GM10266 (cell line): ENCODE measurements at regions not wholly inside any gene's neighbourhood (a gene's known extent, or its start where the extent isn't known, plus 50 kb on each side); places are given as distances from the start of the nearest gene placed in this dataset.

Experiments
- DNase-seq: peaks from one replicate; pipeline ENCODE4 v3.0.0; 2012; ENCODE audit errors: extremely low spot score
- TF ChIP-seq, protein P1 (sequence below): IDR thresholded peaks from 2 replicates; pipeline ENCODE4 v1.5.1; 2012; ENCODE audit warnings: mild to moderate bottlenecking, low read depth; ENCODE audit not compliant: control insufficient read depth, insufficient read depth; ENCODE audit errors: missing control alignments

DNA sequence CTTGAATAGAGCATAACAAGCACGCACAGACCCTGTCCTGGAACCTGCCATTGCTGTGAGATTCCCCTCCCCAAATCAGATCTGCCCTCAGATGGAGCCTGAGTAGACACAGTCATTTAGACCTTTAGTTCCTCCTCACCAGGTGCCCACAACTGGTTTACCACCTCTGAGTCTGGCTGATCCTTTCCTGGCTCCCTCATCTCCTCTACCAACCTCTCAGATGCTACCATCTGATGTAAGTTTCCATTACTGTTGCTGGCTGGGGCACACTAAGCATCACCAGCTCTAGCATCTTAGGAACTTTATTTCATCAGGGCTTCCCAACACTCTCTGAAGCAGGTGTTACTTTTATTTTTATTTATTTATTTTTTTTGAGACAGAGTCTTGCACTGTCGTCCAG lies 288.3 kb downstream of the TLE3 start:
- DNase-seq: no peak
- TF ChIP-seq, protein P1, sequence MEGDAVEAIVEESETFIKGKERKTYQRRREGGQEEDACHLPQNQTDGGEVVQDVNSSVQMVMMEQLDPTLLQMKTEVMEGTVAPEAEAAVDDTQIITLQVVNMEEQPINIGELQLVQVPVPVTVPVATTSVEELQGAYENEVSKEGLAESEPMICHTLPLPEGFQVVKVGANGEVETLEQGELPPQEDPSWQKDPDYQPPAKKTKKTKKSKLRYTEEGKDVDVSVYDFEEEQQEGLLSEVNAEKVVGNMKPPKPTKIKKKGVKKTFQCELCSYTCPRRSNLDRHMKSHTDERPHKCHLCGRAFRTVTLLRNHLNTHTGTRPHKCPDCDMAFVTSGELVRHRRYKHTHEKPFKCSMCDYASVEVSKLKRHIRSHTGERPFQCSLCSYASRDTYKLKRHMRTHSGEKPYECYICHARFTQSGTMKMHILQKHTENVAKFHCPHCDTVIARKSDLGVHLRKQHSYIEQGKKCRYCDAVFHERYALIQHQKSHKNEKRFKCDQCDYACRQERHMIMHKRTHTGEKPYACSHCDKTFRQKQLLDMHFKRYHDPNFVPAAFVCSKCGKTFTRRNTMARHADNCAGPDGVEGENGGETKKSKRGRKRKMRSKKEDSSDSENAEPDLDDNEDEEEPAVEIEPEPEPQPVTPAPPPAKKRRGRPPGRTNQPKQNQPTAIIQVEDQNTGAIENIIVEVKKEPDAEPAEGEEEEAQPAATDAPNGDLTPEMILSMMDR: no peak

DNA sequence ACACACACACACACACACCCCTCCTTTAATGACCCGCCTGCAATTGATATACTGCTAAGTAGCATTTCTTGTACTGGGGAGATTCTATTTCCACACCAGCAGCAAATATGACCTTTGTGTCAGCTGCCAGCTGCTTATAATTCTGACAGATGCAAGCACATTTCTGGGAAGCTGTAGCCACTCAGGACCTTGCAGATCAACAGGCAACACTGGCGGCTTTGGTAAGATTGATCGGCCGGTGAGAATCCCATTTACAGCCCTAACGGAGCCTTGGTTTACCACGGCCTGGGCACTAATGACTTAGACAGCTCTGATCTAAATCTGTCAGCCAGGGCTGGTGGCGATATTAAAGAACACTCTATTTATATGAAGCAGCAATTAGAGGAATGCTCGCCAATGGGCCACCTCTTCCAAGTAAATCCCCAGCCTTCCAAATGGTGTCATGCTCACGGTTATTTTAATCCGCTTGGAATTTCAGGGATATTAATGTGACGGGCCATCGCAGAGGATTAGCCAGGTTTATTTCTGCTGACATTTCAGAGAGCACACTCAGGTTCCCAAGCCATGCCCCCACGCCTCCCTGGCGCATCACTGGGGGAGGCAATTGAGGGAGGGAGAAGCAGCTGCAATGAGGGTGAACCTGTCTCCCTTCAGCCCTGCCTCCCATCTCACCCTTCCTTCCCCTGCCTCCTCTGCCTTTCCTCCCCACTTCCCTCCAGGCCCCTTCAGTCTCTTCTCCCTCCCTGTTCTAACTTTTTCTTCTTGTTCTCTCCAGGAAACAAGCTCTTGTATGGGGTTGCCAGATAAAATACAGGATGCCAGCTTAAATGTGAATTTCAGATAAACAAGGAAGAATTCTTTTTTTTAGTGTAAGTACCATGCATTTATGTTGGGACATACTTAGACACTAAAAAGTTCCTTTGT lies 287.0 kb downstream of the TLE3 start:
- no peak for DNase-seq
- TF ChIP-seq, protein P1: no peak

DNA sequence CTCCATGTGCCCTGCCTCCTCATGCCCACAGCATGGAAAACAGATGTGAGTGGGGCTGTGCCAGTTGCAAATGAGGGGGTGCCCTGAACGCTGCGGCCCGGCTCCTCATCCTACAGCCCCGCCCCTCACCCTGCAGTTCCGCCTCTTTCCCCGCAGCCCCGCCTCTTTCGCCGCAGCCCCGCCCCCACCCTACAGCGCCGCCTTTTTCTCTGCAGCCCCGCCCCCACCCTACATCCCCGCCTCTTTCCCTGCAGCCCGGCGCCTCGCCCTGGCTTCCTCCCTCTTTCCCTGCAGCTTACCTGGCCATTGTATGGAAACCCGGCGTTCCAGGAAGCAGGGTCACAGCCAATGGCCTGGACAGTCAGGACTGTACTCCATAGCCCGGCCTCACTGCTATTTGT lies 284.9 kb downstream of the TLE3 start:
- no peak for DNase-seq
- TF ChIP-seq, protein P1: no peak

DNA sequence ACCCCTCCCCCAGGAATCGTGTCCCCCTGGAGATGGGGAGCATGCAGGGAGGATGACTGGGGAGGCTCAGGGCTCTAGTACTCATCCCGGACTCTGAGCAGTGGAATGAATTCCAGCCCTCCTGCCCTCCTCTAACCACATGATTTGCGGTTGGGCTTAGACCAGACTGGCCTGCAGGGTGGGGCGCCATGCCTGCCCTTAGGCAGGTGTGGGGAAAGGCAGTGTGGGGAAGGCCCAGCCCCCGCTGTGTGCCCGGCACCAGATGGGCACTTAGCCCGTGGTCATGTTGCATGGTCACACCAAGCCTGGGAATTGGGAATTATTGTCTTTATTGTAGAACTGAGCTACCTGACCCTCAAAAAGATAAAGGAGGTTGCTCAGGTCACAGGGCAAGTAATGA lies 283.8 kb downstream of the TLE3 start:
- TF ChIP-seq, protein P1: no peak
- no peak for DNase-seq

DNA sequence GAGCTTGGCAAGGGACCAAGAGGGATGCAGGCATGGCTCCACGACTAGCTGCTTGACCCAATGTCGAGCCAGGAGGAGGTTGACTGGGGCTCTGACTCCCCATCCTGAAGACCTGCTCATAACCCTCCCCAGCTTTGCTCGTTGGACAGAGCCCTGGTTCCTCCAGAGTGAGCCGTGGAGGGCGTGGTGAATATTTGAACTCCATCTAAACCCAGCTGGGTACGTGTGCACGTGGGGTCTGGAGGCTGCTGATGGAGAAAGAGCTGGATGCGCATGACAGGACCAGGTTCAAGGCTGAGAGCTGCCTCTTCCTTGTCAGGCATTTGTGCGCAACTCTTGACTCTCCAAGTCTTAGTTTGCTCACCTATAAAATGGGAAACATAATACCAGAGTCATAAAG lies 282.8 kb downstream of the TLE3 start:
- TF ChIP-seq, protein P1: no peak
- no peak for DNase-seq

DNA sequence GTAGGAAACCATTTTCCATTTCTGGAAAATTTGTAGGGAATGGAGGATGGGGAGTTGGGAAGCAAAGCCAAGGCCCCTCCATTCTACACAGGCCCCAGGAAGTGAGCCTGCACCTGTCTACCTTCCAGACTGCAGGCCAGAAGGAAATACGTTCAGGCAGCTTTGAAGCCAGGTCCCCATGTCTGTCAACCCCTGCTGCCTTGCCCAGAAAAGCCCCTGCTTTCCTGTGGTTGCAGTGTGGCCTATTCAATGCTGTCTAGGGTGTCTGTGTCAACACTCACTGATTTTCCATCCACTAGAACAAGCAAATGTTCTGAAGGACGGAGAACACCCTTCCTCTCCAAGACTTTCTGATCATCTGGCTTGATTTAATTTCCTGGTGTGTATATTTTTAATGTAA lies 281.9 kb downstream of the TLE3 start:
- TF ChIP-seq, protein P1: no peak
- no peak for DNase-seq

DNA sequence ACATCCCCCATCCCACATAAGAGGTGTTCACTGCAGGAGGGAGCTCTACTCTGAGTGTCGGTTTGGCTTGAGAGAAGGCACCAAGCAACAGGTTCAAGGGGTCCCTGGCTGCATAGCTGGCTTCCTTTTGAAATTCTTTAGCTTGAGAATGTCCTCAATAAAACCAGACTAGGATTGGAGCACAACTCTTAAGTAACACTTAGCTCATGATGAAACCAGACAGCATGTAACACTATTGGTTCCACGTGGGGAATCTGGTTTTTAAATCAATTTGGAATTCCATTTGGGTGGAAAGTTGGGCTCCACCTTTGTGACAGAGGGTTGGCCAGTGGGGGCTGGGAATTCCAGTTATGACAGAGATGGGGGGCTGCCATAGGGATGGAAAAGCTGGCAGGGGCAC lies 281.2 kb downstream of the TLE3 start:
- TF ChIP-seq, protein P1: no peak
- no peak for DNase-seq
